22Rv1 (cell line): ENCODE measurements at regions not wholly inside any gene's neighbourhood (a gene's known extent, or its start where the extent isn't known, plus 50 kb on each side); places are given as distances from the start of the nearest gene placed in this dataset.

Experiments used
- CTCF ChIP-seq: fragments of 450-650 bp; IDR thresholded peaks from 2 replicates; pipeline ENCODE4 v1.5.1; 2017; ENCODE audit warnings: mild to moderate bottlenecking
- ZFX ChIP-seq: fragments of 450-650 bp; IDR thresholded peaks from 2 replicates; pipeline ENCODE4 v1.6.1; 2017; ENCODE audit warnings: antibody characterized with exemption, borderline replicate concordance

DNA sequence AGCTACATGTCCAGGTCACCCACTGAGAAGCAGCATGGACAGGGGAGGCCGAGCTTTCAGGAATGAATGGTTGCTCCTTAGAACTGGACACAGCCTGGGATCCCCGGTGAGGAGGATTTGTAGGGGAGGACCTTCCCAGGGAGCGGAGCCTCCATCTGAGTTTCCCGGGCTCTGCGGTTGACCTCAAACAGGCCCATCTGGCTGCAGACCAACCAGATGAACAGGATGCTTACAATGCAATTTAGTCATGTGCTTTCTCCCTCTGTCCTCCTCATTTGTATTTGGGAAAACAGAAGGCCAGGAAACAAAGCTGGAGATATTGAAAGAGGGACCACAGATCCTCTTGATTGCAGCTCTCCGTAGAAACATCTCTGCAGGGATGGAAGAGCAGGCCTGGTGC is 104.8 kb downstream of the EMX2 start:
- TF ChIP-seq CTCF (no peak), ZFX (no peak)
